ENCODE measurements at regions not wholly inside any gene's neighbourhood (a gene's known extent, or its start where the extent isn't known, plus 50 kb on each side); places are given as distances from the start of the nearest gene placed in this dataset.
"Not testable (repeated sequence)": the region's sequence is repeated elsewhere in the genome, so short reads cannot be mapped to it uniquely, and the experiment has no call there.

DNA sequence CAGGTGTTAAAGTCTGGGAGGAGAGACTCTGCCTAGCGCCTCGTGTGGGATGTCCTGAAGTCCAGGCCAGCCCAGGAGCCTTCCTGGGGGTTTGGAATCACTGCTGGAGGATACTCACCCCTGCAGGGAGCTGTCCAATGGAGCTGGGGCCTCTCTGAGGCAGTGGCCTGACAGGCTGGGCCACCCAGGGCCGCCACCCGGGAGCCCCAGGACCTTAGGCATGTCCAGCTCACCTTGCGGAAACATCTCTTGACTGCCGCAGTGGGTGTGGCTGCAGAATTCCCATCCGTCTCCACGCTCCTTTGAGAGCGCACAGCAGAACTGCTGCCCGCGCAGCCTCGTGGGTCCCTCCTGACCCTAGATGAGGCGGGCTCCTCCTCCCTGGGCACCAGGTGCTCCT is 214.0 kb upstream of the SGCG start:
- TF ChIP-seq, protein P1, sequence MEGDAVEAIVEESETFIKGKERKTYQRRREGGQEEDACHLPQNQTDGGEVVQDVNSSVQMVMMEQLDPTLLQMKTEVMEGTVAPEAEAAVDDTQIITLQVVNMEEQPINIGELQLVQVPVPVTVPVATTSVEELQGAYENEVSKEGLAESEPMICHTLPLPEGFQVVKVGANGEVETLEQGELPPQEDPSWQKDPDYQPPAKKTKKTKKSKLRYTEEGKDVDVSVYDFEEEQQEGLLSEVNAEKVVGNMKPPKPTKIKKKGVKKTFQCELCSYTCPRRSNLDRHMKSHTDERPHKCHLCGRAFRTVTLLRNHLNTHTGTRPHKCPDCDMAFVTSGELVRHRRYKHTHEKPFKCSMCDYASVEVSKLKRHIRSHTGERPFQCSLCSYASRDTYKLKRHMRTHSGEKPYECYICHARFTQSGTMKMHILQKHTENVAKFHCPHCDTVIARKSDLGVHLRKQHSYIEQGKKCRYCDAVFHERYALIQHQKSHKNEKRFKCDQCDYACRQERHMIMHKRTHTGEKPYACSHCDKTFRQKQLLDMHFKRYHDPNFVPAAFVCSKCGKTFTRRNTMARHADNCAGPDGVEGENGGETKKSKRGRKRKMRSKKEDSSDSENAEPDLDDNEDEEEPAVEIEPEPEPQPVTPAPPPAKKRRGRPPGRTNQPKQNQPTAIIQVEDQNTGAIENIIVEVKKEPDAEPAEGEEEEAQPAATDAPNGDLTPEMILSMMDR (IDR thresholded peaks at IDR 0.05; ENCODE audit: low read length), result not testable (repeated sequence)
- not testable (repeated sequence) for TF ChIP-seq EZH2 (IDR thresholded peaks at IDR 0.05; ENCODE audit: borderline replicate concordance, low read length)
